Eye (tissue), 1 donor: ENCODE measurements at regions not wholly inside any gene's neighbourhood (a gene's known extent, or its start where the extent isn't known, plus 50 kb on each side); places are given as distances from the start of the nearest gene placed in this dataset.

ENCODE experiments used
- DNase-seq: peaks from one replicate; pipeline ENCODE4 v3.0.0-alpha.2; 2015

DNA sequence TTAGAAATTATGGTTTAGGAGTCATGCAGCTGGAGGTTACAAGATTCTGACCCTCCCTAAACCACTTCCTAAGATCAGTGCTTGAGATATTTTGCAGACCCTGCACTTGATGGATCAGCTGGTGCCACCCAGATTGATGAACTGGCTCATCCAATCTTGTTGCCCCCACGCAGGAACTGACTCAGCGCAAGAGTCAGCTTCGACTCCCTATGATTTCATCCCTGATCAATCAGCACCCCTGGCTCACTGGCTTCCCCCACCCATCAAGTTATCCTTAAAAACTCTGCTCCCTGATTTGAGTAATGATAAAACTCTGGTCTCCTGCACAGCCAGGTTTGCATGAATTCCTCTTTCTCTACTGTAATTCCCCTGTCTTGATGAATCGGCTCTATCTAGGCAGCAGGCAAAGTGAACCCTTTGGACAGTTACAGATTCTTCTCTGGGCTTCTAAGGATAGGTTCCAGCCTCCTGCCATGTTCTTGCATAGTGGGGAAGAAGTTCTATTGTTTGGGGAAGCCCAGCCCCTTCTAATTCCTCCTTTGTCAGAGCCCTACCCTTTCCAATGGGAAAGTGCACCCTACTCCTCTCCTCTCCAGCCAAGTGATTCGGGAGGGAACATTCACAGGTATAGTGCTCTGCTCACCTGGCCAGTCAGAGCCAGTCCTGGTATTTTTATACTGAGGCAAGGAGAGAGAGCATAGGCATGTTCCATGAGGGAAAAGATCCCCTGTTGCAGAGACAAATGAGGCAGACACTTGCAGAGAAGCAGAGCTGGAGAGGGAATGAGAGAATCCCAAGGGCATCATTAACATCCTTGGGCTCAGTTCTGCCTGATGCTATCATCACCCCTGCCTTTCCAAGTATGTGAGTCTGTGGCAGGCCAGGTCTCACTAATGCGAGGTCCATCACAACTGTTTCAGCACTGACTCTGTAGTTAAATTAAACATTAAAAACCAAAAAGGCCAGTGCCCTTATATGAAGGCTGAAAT is 224.4 kb upstream of the GALNT17 start:
- DNase-seq = no peak

DNA sequence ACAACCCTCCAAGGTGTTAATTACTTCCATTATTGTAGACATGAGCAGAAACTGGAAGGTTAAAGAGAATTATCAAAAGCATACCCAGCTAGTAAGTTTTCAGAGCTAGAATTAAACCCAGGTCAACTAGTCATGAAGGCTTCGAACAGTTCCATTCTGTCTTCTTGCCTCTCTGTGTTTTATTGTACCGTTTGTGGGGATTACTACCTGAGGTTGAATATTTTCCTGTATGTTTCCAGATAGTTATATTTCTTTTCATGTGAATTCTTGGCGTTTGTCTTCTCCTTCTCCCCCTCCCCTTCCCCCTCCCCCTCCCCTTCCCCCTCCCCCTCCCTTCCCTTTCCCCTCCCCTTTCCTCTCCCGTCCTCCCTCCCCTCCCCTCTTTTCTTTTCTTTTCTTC is 218.0 kb upstream of the GALNT17 start:
- no peak for DNase-seq

DNA sequence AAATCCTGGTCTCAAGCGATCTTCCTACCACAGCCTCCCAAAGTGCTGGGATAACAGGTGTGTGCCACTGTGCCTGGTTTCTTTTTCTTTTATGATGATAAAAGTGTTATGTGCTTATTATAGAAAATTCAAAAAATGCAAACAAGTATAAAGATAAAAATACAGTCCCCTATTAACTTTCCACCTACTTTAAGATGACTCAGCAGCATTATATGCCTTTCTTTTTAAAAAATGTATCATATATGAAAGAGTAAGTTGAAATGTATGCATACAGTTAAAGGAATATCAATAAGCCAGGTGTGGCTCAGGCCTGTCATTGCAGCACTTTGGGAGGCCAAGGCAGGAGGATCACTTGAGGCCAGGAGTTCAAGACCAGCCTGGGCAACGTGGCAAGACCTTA is 216.9 kb upstream of the GALNT17 start:
- DNase-seq = no peak

DNA sequence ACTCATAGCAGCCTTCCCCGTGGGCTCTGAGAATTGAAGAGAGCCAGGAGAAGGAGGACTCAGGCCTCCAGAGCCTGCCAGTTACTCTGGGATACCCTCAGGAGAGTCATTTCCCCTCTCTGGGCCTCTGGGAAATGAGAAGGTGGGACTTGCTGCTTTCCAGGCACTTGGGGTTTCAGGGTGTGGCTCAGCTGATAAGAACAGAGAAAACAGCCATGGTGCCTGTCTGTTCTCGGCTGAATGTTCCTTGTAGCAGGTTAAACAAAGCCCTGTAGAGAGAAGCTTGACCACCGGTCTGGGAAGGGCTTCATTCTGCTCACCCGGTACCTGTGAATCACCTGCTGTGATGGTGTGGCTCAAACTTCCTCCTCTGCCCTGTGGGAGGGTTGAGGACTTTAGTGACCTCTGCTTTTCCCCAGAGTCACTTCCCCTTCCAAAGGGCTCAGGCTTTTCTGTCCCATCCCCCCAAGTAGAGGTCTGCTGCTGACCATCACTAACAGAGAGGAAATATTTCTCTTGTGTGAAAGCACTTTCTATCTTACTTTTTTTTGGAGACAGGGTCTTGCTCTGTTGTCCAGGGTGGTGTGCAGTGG is 212.4 kb upstream of the GALNT17 start:
- DNase-seq = no peak

DNA sequence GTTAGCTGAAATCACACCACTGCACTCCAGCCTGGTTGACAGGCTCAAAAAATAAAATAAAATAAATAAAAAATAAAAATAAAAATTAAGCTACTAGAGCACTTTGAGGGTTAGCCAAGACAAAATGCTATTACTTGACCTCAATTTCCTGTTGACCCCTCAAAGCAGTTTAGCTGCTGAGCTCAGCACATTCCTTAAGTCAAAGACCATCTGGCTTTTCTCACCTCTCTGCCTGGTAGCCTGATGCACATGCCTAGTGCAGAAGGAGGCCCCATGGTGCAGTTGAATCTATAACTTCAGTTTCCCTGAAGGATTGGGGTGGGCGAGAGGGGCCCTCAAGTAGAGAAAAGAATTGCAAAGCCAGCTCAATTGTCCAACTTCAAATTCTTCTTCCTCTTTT is 211.1 kb upstream of the GALNT17 start:
- DNase-seq = no peak

DNA sequence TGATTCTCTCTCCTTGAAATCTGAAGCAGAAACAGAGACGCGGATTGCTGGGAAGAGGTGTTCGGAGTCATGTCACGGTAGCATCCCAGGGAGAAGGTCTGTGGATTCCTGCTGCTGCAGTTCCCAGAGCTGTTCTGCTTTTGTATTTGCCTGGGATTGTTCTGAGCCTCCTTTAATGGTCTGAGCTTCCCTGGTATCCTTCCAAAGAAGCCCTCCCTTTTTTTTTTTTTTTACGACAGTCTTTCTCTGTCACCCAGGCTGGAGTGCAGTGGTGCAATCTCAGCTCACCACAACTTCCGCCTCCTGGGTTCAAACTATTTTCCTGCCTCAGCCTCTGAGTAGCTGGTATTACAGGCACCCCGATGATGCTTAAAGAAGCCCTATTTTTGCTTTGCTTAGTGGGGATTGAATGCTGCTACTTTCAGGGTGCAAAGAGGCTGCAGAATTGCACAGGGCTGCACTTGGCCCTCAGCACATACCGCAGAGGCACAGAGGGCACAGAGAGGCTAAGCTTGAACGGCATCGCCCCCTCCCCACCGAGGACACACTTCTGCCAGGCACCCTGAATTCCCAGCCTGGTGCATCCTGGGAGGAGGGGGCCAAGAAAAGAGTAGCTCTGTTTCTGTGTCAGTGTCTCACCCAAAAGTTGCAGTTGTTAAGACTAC is 208.6 kb upstream of the GALNT17 start:
- DNase-seq = no peak

DNA sequence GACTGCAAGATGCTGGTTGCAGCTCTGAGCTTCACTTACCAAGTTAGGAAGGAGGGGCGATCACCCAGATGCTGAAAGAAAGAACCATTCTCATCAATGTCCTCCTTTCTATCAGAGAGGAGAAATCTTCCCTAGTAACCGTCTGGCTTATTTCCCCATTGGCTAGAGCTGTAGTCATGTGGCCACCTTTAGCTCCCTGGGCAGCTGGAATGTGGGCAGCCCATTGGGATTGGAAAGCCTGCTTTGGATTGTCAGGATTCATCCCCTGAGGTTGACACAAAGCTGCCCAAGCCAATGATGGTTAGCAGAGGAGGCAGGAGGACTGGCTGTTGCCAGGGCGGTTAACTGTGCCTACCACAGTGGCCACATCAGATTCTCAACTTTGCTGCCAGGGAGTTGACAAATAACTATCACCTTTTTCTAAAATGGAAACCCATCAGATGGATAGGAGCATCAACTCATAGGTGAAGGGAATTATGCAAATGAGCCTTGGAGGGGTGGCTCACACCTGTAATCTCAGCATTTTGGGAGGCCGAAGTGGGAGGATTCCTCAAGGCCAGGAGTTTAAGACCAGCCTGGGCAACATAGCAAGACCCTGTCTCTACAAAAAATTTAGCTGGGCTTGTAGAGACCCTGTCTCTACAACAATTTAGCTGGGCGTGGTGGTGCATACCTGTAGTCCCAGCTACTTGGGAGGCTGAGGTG is 206.4 kb upstream of the GALNT17 start:
- DNase-seq = no peak

DNA sequence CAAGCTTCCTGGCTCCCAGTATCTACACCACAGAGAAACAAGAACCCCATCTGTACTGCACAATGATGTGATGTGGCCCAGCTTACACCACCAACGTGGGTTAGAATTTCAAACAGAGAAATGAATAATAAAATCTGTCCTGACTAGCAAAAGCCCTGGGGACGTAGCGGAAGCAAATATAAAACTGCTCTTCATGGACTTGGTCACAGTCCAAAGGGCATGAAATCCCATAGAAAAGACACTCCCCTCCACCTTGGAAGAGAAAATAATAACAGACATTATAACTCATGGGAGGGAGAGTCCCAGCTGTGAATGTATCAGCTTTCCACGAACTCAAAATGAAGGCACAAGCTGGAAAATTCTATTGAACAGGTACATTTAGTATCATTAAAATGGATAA is 205.3 kb upstream of the GALNT17 start:
- DNase-seq = no peak

DNA sequence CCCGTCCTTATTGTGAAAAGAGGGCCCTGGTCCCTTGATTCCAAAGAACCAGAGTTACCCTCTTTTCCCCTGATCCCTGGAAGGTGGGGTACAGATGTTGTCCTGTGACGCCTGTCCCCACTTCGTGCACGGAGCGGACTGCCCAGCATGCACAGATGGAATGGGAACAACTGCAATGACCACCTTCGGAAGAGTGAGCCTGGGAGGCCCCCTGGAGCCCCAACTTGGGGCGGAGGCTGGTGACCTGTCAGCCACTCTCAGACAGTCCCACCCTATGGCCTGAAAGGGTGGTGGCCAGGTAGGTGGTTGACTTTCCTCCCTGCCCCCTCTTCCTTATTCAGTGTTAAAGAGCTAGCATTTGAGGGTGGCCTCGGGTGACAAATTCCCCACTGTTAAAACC is 196.6 kb upstream of the GALNT17 start:
- DNase-seq = no peak

DNA sequence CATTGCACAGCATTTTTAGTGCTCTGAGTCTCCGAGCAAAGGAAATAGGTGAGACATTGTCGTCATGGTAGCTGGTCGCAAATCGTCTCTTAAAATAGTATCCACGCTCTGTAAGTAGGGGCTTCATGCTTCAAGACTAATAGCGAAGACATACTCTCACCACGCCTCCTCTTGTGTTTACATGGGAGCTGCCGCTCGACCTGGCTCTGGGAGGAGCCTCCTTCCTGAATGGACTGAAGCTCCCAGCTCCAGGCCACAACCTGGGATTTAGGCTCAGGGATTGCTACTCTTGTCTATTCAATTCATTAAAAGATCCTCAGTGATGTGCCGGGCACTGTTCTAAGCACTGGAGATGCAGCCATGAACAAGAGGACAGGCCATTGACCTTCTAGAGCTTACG is 196.1 kb upstream of the GALNT17 start:
- DNase-seq = no peak

DNA sequence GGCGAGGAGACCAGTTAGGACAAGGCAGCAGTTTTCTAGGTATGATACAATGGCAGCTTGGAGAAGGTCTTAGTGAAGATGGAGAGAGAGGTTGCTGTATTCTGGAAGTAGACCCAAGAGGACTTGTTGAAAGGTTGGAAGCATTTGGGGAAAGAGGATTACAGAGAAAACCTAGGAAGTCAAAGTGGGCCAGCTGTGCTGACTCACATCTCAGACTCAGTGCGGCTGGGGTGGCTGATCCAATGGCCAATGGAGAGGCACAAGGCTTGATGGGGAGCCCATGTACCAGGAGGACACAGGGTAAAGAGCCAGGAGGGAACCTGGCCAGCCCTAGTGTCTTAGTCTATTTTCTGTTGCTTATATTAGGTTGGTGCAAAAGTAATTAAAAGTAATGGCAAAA is 194.5 kb upstream of the GALNT17 start:
- no peak for DNase-seq

DNA sequence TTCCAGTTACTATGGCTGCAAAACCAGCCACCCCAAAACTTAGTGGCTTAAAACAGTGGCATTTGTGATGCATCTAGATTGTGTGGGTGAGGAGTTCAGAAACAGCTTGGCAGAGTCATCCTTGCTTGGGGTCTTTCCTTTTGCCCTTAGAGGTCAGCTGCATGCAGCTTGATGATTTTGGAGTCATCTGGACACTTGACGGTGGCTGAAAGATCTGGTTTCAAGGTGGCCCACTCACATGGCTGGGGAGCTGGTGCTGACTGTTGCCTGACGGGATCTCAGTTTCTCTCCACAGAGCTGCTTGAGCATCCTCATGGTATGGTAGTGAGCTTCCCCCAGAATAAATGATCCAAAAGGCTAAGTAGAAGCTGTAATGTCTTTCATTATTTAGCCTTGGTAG is 191.3 kb upstream of the GALNT17 start:
- no peak for DNase-seq

DNA sequence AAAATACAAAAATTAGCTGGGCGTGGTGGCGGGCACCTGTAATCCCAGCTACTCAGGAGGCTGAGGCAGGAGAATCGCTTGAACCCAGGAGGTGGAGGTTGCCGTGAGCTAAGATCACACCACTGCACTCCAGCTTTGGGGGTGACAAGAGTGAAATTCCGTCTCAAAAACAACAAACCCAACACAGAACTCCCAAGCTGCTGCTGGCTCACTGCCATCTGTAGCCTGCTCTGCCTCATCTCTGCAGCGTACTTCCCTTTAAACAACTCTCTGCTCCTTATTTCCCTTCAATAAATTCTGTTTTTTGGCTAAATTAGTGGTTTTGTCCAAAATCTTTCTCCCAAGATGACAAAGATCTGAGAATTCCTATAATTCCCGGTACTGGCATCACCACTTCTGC is 189.2 kb upstream of the GALNT17 start:
- DNase-seq = no peak

DNA sequence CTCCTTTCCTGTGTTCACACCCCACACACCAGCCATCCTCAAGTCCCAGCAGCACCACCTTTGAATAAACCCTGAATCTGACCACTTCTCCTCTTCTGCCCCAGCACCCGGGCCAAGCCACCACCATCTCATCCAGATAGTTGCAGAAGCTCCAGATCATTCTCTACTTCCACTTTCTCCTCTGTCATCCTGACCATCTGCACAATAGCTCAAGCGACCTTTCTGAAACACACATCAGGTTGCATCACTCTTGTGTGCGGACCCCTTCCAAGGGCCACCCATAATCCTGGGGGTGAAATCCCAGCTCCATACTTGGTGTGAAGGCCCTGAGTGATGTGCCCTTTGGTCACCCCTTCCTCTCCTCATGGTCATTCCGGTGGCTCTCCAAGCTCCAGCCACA is 187.4 kb upstream of the GALNT17 start:
- DNase-seq = no peak

DNA sequence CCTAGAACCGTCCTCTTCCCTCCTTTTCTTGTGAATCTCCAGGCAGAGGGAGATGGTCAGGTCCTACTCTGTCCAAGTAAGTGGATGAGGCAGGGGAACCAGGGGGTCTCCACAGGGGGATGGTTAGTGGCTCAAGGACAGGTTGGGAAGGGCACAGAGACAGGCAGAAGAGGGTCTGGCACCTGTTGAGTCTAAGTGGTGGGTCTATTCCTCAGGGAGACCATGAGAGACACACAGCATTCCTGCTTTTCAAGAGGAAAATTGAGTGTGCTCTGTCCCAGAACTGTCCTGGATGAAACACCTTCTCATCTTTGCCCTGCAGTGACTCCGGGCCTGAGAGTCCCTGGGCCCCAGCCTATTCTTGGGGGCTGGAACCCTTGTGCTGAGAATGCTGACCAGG is 184.8 kb upstream of the GALNT17 start:
- no peak for DNase-seq

DNA sequence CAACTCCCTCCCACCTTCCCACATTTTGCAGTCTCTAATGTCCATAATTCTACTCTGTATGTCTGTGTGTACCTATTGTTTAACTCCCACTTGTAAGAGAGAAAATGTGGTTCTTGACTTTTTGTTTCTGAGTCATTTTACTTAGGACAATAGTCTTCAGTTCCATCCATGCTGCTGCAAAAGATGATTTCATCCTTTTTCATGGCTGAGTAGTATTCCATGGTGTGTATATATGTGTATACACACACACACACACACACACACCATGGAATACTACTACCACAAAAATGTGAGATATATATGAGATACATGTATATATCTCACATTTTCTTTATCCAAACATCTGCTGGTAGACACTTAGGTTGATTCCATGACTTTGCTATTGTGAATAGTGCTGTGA is 182.1 kb upstream of the GALNT17 start:
- no peak for DNase-seq

DNA sequence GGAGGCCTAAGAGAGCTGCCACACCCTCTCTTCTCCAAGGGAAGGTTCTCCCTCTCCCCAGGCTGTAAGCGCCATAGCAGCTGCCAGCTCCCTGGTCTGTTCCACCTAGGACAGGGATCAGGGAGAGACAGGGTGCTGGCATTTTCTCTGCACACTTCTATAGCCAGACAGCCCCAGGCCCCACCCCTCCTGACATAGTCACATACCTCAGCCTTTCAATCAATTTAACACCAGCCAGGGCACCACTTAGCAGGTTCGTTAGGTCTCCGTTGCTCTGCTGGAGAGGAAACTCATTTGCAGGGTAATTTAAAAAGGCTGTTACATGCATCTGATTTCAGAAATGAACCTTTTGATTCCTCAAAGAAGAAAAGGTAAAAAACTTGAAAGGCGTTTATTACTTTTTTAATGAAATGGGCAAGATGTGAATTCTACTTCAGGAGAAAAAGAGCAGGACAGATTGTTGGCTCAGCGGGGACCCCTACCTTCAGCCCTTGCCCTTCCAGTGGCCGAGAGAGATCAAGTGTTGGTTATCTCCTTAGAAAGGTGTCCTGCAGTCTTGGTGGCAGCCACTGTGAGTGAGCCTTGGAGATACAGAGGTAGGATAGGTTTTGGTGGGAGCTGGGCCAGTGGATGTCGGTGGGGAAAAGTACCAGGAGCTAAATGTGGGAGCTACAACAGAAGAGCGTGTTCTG is 180.5 kb upstream of the GALNT17 start:
- DNase-seq = no peak

DNA sequence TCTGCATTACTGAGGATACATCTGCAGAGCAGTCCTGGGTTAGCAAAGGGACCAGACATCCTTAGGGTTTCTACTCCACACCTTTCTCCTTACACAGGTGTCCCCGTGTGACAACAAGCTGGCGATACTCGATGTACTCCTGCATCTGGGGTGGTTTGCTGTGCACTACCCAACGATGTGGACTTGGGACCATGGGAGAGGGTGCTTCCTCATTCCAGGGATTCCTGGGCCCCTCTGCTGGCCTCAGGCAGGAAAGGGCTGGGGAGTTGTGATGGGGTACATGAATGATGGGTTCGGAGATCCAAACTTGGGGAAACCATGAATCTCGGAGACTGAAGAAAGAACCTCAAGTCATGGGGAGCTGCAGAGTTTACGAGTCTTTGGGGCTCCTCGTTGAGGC is 179.6 kb upstream of the GALNT17 start:
- no peak for DNase-seq

DNA sequence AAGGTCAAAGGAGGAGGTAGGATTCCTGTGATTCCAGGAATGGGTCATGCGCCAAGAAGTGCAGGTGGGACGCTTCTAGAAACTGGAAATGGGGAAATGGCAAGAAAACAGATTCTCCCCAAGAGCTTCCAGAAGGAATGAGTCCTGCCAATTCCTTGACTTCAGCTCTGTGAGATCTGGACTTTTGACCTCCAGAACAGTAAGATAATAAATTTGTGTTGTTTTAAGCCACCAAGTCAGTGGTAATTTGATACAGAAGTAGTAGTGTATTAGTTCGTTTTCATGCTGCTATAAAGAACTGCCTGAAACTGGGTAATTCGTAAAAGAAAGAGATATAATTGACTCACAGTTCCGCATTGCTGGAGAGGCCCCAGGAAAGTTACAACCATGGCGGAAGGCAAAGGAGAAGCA is 178.6 kb upstream of the GALNT17 start:
- DNase-seq = peak; percentile 20

DNA sequence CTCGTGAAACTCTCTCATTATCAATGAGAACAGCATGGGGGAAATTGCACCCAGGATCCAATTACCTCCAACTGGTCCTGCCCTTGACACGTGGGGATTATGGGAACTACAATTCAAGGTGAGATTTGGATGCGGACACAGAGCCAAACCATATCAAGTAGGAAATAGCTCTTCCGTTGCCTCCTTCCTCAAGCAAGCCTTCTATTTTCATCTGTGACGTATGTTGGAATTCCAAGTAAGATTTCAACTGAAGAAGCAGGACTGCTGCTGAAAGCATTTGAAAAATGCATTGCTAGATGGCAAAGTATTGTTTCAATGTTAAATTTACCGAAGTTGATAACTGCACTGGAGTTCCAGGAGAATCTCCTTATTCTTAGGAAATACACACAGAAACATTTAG is 178.1 kb upstream of the GALNT17 start:
- DNase-seq = peak; percentile 12

DNA sequence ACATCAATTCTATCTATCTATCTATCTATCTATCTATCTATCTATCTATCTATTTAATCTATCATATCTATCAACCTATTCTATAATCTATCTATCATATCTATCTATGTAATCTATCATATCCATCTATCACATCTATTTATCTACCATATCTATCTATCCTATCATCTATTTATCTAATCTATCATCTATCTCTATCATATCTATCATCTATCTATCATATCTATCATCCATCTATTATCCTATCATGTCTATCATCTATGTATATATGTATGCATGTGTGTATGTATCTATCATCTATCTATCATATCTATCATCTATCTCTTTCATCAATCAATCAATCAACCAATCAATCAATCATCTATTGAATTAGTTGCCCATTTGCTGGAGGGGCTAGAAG is 159.3 kb upstream of the GALNT17 start:
- no peak for DNase-seq

DNA sequence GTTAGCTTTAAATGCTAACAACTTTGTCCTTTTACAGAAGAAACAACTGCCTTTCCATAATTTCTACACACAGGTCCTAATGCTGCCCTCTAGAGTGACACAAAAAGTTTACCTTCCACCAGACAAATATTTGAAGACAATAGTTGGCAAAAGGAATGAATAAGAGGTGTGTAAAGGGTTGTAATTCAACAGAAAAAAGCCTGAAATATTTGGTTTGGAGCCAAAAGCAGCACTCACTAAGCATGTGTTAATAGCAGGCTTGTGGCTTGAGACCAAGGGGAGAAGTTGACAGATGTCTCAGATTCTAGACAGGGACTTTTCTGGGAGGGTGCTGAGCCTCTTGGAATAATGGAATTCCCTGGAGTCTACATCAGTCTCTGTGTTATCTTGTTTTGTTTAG is 156.2 kb upstream of the GALNT17 start:
- no peak for DNase-seq

DNA sequence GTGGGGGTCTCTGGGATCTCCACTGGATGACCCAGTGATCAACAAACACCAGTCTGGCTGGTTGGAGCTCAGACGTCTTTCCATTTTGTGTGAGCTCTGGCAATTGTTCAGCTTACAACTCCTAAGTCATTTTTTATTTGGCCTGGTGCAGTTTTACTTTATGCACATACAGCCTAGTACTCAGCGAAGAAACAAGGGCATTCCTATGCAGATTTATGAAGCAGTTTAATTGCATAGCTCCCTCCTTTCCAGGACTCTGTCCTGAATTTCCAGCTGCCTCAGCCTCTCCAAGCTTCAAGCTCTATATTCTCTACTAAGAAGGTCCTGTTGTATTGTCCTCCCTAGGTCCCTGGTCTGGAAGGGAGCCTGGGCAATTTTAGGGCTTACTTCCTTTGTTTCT is 145.6 kb upstream of the GALNT17 start:
- DNase-seq = no peak
